HCT116 (cell line): ENCODE measurements at regions not wholly inside any gene's neighbourhood (a gene's known extent, or its start where the extent isn't known, plus 50 kb on each side); places are given as distances from the start of the nearest gene placed in this dataset.

Source experiments
- REST ChIP-seq: IDR thresholded peaks from 2 replicates; pipeline ENCODE4 v1.6.1; 2012; ENCODE audit warnings: low read depth
- SRF ChIP-seq: IDR thresholded peaks from 2 replicates; pipeline ENCODE4 v1.6.1; 2012; ENCODE audit warnings: low read depth

- no peak for TF ChIP-seq REST
- no peak for TF ChIP-seq SRF
Measured at GRCh38 chr12:127771546-127771945, 495.4 kb upstream of the TMEM132C start.
